B cell (primary cell): ENCODE measurements at regions not wholly inside any gene's neighbourhood (a gene's known extent, or its start where the extent isn't known, plus 50 kb on each side); places are given as distances from the start of the nearest gene placed in this dataset.

Experiments used
- EZH2 ChIP-seq: IDR thresholded peaks from 2 replicates; pipeline ENCODE4 v1.6.1; 2012; ENCODE audit warnings: borderline replicate concordance, low read depth, mild to moderate bottlenecking, moderate library complexity, low read length; ENCODE audit not compliant: insufficient read depth, poor library complexity, severe bottlenecking
- TF ChIP-seq, protein P1 (sequence below): fragments of 200-600 bp; IDR thresholded peaks from one replicate; pipeline ENCODE4 v1.8.0; 2022; ENCODE audit warnings: antibody characterized with exemption, mild to moderate bottlenecking

DNA sequence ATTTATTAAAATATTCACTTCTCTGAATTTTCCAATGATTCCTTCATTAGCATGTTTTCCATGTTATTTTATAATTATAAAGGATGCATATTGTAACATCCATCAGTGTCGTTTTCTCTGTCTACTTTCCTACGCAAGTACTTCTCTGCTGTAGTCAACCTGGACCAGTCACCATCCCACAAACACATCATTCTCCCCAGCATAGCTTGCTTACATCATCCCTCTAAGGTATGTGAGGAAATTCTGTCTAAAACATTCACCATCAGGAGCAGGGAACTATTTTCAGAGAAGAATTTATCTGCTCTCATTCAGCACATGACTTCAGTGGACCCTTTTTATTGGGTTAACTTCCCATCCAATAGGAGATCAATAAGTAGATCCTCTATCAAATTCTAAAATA is 806.1 kb upstream of the ARGLU1 start:
- TF ChIP-seq, protein P1, sequence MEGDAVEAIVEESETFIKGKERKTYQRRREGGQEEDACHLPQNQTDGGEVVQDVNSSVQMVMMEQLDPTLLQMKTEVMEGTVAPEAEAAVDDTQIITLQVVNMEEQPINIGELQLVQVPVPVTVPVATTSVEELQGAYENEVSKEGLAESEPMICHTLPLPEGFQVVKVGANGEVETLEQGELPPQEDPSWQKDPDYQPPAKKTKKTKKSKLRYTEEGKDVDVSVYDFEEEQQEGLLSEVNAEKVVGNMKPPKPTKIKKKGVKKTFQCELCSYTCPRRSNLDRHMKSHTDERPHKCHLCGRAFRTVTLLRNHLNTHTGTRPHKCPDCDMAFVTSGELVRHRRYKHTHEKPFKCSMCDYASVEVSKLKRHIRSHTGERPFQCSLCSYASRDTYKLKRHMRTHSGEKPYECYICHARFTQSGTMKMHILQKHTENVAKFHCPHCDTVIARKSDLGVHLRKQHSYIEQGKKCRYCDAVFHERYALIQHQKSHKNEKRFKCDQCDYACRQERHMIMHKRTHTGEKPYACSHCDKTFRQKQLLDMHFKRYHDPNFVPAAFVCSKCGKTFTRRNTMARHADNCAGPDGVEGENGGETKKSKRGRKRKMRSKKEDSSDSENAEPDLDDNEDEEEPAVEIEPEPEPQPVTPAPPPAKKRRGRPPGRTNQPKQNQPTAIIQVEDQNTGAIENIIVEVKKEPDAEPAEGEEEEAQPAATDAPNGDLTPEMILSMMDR, result no peak
- no peak for TF ChIP-seq EZH2
